NCI-H2171 (cell line): ENCODE measurements at regions not wholly inside any gene's neighbourhood (a gene's known extent, or its start where the extent isn't known, plus 50 kb on each side); places are given as distances from the start of the nearest gene placed in this dataset.

Source experiments
- DNase-seq: peaks from one replicate; lab custom pipeline; 2025; lab: John Stamatoyannopoulos, UW

GRCh38 chr6:129920103-129920798, 59.1 kb upstream of the TMEM244 start:
- DNase-seq, result no peak

GRCh38 chr6:129911732-129912131, 50.6 kb upstream of the TMEM244 start:
- no peak for DNase-seq
